ENCODE measurements at regions not wholly inside any gene's neighbourhood (a gene's known extent, or its start where the extent isn't known, plus 50 kb on each side); places are given as distances from the start of the nearest gene placed in this dataset.

DNA sequence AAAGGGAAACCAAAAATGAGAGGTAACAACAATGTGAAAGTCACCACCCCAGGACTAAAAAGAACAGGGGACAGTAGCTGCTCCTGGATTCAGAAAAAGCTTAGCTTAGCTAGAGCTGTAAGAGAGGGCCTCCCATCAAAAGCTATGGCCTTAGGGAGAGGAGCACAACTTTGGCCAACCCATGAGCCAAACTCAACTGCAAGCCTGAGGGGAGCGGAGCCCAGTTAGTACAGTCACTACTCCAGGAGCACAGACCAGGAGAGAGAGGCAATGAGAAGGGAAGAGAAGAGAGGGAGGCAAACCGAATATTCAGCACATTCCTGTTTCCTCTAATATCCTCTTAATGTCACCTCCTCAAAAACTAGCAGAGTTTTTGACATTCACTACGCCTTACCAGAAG, 917.1 kb upstream of the INTU start:
- no peak for TF ChIP-seq CTCF (IDR thresholded peaks at IDR 0.05; ENCODE audit: low read depth, low read length, poor library complexity, severe bottlenecking)
- no peak for TF ChIP-seq EZH2phosphoT487 (IDR thresholded peaks at IDR 0.05; ENCODE audit: borderline replicate concordance, low read length)
